ENCODE measurements at regions not wholly inside any gene's neighbourhood (a gene's known extent, or its start where the extent isn't known, plus 50 kb on each side); places are given as distances from the start of the nearest gene placed in this dataset.

DNA sequence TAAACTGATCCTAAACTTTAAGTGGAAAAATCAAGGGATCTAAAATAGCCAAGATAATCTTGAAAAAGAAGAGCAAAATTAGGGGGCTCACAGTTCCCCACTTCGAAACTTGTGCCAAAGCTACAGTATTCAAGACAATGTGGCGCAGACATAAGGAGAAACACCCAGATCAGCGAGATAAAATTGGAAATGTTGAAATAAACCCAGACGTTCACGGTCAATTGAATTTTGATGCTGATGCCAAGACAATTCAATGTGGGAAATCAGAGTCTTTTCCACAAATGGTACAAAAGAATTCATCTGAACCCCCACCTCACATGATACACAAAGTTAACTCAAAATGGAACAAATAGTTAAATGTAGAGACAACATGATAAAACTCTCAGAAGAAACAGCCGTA, 601.6 kb downstream of the BRD1 start:
- no peak for DNase-seq (ENCODE audit: low read depth in 1 of 2, low spot score in 1 of 2)
- Histone ChIP-seq H3K27ac (no peak overlapping the region), H3K4me1 (ENCODE audit: low read depth) (no peaks in the 10 kb centered on the region), H3K4me3 (no peak overlapping the region), H3K36me3 (no peaks in the 10 kb centered on the region), H3K27me3 (no peaks in the 10 kb centered on the region), H3K9me3 (ENCODE audit: low read depth) (no peaks in the 10 kb centered on the region)
- TF ChIP-seq, protein P1, sequence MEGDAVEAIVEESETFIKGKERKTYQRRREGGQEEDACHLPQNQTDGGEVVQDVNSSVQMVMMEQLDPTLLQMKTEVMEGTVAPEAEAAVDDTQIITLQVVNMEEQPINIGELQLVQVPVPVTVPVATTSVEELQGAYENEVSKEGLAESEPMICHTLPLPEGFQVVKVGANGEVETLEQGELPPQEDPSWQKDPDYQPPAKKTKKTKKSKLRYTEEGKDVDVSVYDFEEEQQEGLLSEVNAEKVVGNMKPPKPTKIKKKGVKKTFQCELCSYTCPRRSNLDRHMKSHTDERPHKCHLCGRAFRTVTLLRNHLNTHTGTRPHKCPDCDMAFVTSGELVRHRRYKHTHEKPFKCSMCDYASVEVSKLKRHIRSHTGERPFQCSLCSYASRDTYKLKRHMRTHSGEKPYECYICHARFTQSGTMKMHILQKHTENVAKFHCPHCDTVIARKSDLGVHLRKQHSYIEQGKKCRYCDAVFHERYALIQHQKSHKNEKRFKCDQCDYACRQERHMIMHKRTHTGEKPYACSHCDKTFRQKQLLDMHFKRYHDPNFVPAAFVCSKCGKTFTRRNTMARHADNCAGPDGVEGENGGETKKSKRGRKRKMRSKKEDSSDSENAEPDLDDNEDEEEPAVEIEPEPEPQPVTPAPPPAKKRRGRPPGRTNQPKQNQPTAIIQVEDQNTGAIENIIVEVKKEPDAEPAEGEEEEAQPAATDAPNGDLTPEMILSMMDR (IDR thresholded peaks at IDR 0.05; ENCODE audit: low read depth, low read length) = no peak

DNA sequence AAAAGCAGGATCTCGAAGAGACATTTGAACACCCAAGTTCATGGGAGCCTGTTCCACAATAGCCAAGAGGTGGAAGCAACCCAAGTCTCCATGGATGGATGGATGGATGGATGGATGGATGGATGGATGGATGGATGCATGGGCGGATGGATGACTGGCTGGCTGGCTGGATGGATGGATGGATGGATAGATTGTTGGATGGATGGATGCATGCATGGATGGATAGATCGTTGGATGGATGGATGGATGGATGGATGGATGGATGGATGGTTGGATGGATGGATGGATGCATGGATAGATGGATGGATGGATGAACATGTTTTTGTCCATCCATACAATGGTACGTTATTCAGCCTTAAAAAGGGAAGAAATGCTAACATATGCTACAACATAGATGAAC, 603.4 kb downstream of the BRD1 start:
- TF ChIP-seq, protein P1 (IDR thresholded peaks at IDR 0.05; ENCODE audit: low read depth, low read length) = no peak
- Histone ChIP-seq H3K27me3 (no peaks in the 10 kb centered on the region), H3K4me3 (no peak overlapping the region)

GRCh38 chr22:49218142-49218541, 609.5 kb downstream of the BRD1 start:
- no peaks in the 10 kb centered on the region for H3K27me3 ChIP-seq
- no peak for DNase-seq (ENCODE audit: low read depth in 1 of 2, low spot score in 1 of 2)

More for the DNA sequence above, 603.4 kb downstream of the BRD1 start:
- H3K4me1 ChIP-seq (ENCODE audit: low read depth) = no peaks in the 10 kb centered on the region
- no peaks in the 10 kb centered on the region for H3K9me3 ChIP-seq (ENCODE audit: low read depth)
- DNase-seq (ENCODE audit: low read depth in 1 of 2, low spot score in 1 of 2) = no peak
- no peak overlapping the region for H3K27ac ChIP-seq
- H3K36me3 ChIP-seq = no peaks in the 10 kb centered on the region

GRCh38 chr22:49216579-49216978, 611.1 kb downstream of the BRD1 start:
- no peaks in the 10 kb centered on the region for H3K4me1 ChIP-seq (ENCODE audit: low read depth)
- H3K36me3 ChIP-seq = no peaks in the 10 kb centered on the region
- TF ChIP-seq, protein P1 (IDR thresholded peaks at IDR 0.05; ENCODE audit: low read depth, low read length) = no peak
- H3K9me3 ChIP-seq (ENCODE audit: low read depth) = no peaks in the 10 kb centered on the region
- no peak for DNase-seq (ENCODE audit: low read depth in 1 of 2, low spot score in 1 of 2)
- no peak overlapping the region for H3K27ac ChIP-seq
- H3K4me3 ChIP-seq = no peak overlapping the region
- H3K27me3 ChIP-seq = no peaks in the 10 kb centered on the region

More at GRCh38 chr22:49218142-49218541, 609.5 kb downstream of the BRD1 start:
- Histone ChIP-seq H3K27ac (no peak overlapping the region), H3K36me3 (no peaks in the 10 kb centered on the region), H3K9me3 (ENCODE audit: low read depth) (no peaks in the 10 kb centered on the region), H3K4me1 (ENCODE audit: low read depth) (no peaks in the 10 kb centered on the region), H3K4me3 (no peak overlapping the region)
- TF ChIP-seq, protein P1 (IDR thresholded peaks at IDR 0.05; ENCODE audit: low read depth, low read length) = no peak

- no peak for DNase-seq (ENCODE audit: low read depth in 1 of 2, low spot score in 1 of 2)
- Histone ChIP-seq H3K27me3 (no peaks in the 10 kb centered on the region), H3K9me3 (ENCODE audit: low read depth) (no peaks in the 10 kb centered on the region), H3K4me1 (ENCODE audit: low read depth) (no peaks in the 10 kb centered on the region), H3K36me3 (no peaks in the 10 kb centered on the region), H3K27ac (no peak overlapping the region), H3K4me3 (no peak overlapping the region)
- TF ChIP-seq, protein P1 (IDR thresholded peaks at IDR 0.05; ENCODE audit: low read depth, low read length) = no peak
Observed at GRCh38 chr22:49215840-49216239, 611.8 kb downstream of the BRD1 start.

- H3K27ac ChIP-seq = no peak overlapping the region
- DNase-seq (ENCODE audit: low read depth in 1 of 2, low spot score in 1 of 2) = no peak
- TF ChIP-seq, protein P1 (IDR thresholded peaks at IDR 0.05; ENCODE audit: low read depth, low read length) = no peak
- no peaks in the 10 kb centered on the region for H3K4me1 ChIP-seq (ENCODE audit: low read depth)
- H3K36me3 ChIP-seq = no peaks in the 10 kb centered on the region
- H3K27me3 ChIP-seq = no peaks in the 10 kb centered on the region
- H3K9me3 ChIP-seq (ENCODE audit: low read depth) = no peaks in the 10 kb centered on the region
- no peak overlapping the region for H3K4me3 ChIP-seq
Observed at GRCh38 chr22:49214976-49215375, 612.7 kb downstream of the BRD1 start.
